Tibial artery (tissue), 4 donors: ENCODE measurements at regions not wholly inside any gene's neighbourhood (a gene's known extent, or its start where the extent isn't known, plus 50 kb on each side); places are given as distances from the start of the nearest gene placed in this dataset.

Source experiments
- DNase-seq, 2 donors: peaks; one replicate each; pipeline ENCODE4 v3.0.0-alpha.2; 2019
- H3K27ac ChIP-seq, 2 donors: fragments of 200-600 bp; sonication (generic) in 1 of 2; 1 replicate in 1 of 2; 2 replicates in 1 of 2; pipeline ENCODE4 v1.5.1; 2018 to 2019; ENCODE audit warnings: mild to moderate bottlenecking in 1 of 2
- H3K27me3 ChIP-seq, 2 donors: fragments of 200-600 bp; sonication (generic) in 1 of 2; one replicate each; pipeline versions ENCODE4 v1.5.1 to v1.6.0; 2016 to 2019
- H3K36me3 ChIP-seq, 3 donors: fragments of 200-600 bp; sonication (generic) in 2 of 3; one replicate each; pipeline ENCODE4 v1.5.1; 2016 to 2019; ENCODE audit warnings: mild to moderate bottlenecking in 2 of 3
- H3K4me1 ChIP-seq, 4 donors: fragments of 200-600 bp; sonication (generic) in 2 of 4; 1 replicate in 3 of 4; 2 replicates in 1 of 4; pipeline ENCODE4 v1.5.1; 2016 to 2019
- H3K4me3 ChIP-seq, 2 donors: fragments of 200-600 bp; sonication (generic) in 1 of 2; 1 replicate in 1 of 2; 2 replicates in 1 of 2; pipeline ENCODE4 v1.5.1; 2018 to 2019; ENCODE audit warnings: mild to moderate bottlenecking in 2 of 2
- H3K9me3 ChIP-seq, 3 donors: fragments of 200-600 bp; sonication (generic) in 1 of 3; one replicate each; pipeline ENCODE4 v1.5.1; 2016 to 2019
- intact Hi-C: fragments of 100-400 bp; cut with DNase I; formaldehyde crosslinking; loops from one replicate; pipeline ENCODE4 v1.15.0; 2023; ENCODE audit warnings: low total_unique reads
- TF ChIP-seq, protein P1 (sequence below), 2 experiments: fragments of 200-600 bp in 1 of 2; fragments of 450-650 bp in 1 of 2; IDR thresholded peaks; one replicate each; pipeline ENCODE4 v1.5.1; 2017 to 2019; ENCODE audit warnings: antibody characterized with exemption in 2 of 2, mild to moderate bottlenecking in 1 of 2, moderate library complexity in 1 of 2

DNA sequence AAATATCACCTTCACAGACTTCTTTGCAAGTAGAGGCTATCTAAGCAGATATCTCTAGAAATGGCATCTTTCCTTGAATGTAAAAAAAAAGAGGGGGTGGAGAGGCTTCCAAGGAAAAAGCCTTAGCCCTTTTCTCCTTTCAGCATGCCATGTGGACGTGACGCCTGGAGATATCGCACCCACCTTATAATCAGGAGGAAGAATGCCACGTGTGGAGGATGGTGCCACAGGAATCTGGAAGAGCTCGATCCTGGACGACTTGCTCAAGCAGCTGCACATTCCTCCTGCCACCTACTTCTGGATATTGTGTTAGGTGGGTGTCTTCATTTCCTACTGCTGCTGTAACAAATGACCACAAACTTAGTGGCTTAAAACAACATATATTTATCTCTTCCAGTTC, 203.6 kb downstream of the NUAK1 start:
- Histone ChIP-seq H3K9me3 (no peaks in the 10 kb centered on the region), H3K4me3 (no peak overlapping the region), H3K27ac (no peak overlapping the region), H3K27me3 (no peaks in the 10 kb centered on the region), H3K4me1 (peaks cover 0 to 17% (median 6%) of the 10 kb centered on the region in 4 donors), H3K36me3 (no peaks in the 10 kb centered on the region)
- DNase-seq = no peak
- TF ChIP-seq, protein P1, sequence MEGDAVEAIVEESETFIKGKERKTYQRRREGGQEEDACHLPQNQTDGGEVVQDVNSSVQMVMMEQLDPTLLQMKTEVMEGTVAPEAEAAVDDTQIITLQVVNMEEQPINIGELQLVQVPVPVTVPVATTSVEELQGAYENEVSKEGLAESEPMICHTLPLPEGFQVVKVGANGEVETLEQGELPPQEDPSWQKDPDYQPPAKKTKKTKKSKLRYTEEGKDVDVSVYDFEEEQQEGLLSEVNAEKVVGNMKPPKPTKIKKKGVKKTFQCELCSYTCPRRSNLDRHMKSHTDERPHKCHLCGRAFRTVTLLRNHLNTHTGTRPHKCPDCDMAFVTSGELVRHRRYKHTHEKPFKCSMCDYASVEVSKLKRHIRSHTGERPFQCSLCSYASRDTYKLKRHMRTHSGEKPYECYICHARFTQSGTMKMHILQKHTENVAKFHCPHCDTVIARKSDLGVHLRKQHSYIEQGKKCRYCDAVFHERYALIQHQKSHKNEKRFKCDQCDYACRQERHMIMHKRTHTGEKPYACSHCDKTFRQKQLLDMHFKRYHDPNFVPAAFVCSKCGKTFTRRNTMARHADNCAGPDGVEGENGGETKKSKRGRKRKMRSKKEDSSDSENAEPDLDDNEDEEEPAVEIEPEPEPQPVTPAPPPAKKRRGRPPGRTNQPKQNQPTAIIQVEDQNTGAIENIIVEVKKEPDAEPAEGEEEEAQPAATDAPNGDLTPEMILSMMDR (IDR thresholded peaks at IDR 0.05) = no peak
- intact Hi-C loops = no loop called here

DNA sequence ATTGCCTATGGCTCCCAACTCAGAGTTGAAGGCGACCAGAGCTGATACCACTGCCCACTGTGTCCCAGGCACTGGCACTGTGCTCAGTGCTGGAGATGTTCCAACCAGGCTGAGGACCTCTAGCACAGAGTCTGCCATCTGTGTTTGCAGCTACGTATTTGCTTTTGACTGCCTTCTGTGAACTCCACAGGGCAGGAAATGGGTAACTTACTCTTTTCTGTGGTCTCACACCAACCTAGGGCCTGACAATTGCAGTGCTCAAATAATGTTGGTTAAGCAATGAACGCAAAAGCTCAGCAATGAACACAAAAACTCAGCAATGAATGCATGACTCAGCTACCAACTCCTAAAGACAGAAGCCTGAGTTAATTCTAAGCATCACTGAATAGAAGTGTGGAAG, 202.8 kb downstream of the NUAK1 start:
- Histone ChIP-seq H3K27ac (no peak overlapping the region), H3K27me3 (no peaks in the 10 kb centered on the region), H3K36me3 (no peaks in the 10 kb centered on the region), H3K9me3 (no peaks in the 10 kb centered on the region), H3K4me1 (peaks cover 0 to 17% (median 6%) of the 10 kb centered on the region in 4 donors), H3K4me3 (no peak overlapping the region)
- DNase-seq = no peak
- intact Hi-C loops = no loop called here
- TF ChIP-seq, protein P1 (IDR thresholded peaks at IDR 0.05) = no peak

DNA sequence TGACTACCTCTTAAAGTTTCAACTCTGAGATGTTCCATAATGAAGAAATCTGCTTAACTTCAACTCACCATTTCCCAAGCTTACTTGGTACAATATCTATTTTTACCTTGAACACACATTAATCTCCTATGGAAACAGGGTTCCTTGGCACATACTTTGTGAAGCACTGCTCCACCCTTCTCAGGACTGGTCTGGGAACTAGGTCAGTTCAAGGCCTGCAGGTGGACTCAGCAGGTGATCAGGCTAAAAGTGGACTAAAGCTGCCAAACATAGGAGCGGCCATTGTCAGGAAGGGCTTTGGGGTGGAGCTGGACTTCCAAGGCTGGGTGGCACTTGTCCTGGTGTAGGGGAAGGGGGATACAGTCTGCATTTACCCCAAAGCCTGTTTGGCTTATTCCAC, 202.3 kb downstream of the NUAK1 start:
- Histone ChIP-seq H3K4me1 (peaks cover 0 to 17% (median 6%) of the 10 kb centered on the region in 4 donors), H3K4me3 (no peak overlapping the region), H3K27me3 (no peaks in the 10 kb centered on the region), H3K27ac (no peak overlapping the region), H3K36me3 (no peaks in the 10 kb centered on the region), H3K9me3 (no peaks in the 10 kb centered on the region)
- DNase-seq = no peak
- TF ChIP-seq, protein P1 (IDR thresholded peaks at IDR 0.05) = no peak
- intact Hi-C loops = no loop called here

DNA sequence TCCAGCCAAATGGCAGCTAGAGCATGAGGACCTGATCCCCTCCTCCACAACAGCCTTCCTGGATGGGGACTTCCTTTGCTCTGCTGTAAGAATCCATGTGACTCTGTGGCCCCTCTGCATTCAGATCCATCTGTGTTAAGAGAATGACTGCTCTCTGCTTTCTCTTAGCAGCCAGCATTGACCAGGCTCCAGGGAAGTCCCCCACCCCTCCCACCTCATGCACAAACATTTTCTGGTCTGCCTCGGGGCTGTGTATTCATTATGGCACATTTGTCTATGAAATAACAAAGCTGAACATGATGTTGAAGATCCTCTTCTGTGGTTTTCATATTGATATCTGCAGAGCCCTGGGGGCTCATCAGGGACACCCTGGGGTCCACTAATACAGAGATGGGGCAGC, 201.7 kb downstream of the NUAK1 start:
- TF ChIP-seq, protein P1 (IDR thresholded peaks at IDR 0.05) = no peak
- DNase-seq = no peak
- Histone ChIP-seq H3K4me3 (no peak overlapping the region), H3K27me3 (no peaks in the 10 kb centered on the region), H3K4me1 (peaks cover 0 to 17% (median 6%) of the 10 kb centered on the region in 4 donors), H3K36me3 (no peaks in the 10 kb centered on the region), H3K9me3 (no peaks in the 10 kb centered on the region), H3K27ac (no peak overlapping the region)
- intact Hi-C loops = no loop called here

DNA sequence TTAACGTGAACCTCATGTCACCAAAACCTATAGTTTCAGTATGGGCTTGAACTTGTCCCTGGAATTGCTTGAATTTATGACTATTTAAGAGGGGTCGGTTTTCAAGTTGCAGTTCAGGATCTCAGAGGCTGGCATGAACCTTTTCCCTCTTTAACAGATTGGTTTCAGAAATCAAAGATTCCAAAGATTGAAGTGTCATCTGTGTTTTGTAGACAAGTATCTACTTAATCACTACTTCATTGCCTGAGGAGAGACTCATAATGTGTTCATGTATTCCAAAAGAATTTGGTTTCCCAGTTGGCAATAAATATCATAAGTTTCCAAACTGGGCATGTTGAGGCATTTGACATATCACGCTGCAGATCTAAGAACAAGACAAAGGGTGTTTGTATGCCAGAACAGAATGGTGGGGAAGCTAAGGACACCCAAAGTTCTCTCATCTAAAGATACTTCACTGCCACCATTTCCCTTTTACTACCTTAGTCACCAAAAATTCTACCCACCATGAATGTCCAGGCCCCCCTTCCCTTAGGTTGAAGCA, 199.5 kb downstream of the NUAK1 start:
- H3K9me3 ChIP-seq = no peaks in the 10 kb centered on the region
- intact Hi-C loops = no loop called here
- H3K36me3 ChIP-seq = no peaks in the 10 kb centered on the region
- DNase-seq = no peak
- TF ChIP-seq, protein P1 (IDR thresholded peaks at IDR 0.05) = no peak
- H3K4me3 ChIP-seq = no peak overlapping the region
- no peaks in the 10 kb centered on the region for H3K27me3 ChIP-seq
- H3K27ac ChIP-seq = no peak overlapping the region
- H3K4me1 ChIP-seq = peaks cover 0 to 9% (median 3%) of the 10 kb centered on the region in 4 donors

DNA sequence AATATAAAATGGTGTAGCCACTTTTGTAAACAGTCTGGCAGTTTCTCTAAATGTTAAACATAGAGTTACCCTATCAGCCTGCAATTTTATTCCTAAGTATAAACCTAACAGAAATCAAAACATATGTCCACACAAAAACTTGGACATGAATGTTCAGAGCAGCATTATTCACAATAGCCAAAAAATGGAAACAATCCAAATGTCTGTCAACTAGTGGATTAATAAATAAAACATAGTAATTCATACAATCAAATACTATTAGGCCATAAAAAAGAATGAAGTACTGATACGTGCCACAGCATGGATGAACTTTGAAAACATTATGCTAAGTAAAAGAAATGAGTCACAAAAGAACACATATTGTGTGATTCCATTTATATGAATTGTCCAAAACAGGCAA, 196.5 kb downstream of the NUAK1 start:
- Histone ChIP-seq H3K9me3 (no peaks in the 10 kb centered on the region), H3K36me3 (no peaks in the 10 kb centered on the region), H3K27ac (no peak overlapping the region), H3K27me3 (no peaks in the 10 kb centered on the region), H3K4me1 (peaks cover 0 to 9% (median 2%) of the 10 kb centered on the region in 4 donors), H3K4me3 (no peak overlapping the region)
- intact Hi-C loops = no loop called here
- TF ChIP-seq, protein P1 (IDR thresholded peaks at IDR 0.05) = no peak
- no peak for DNase-seq
